PC-3 (cell line): ENCODE measurements at regions not wholly inside any gene's neighbourhood (a gene's known extent, or its start where the extent isn't known, plus 50 kb on each side); places are given as distances from the start of the nearest gene placed in this dataset.

Experiments
- CTCF ChIP-seq: fragments of 300-600 bp; sonication (generic); conservative IDR thresholded peaks from 2 replicates; pipeline ENCODE4 v1.5.1; 2017; ENCODE audit warnings: antibody characterized with exemption, low read depth, mild to moderate bottlenecking, low read length
- EZH2 ChIP-seq: fragments of 300-600 bp; sonication (generic); IDR thresholded peaks from one replicate; pipeline ENCODE4 v1.6.1; 2017; ENCODE audit warnings: antibody characterized with exemption, mild to moderate bottlenecking, low read length; ENCODE audit not compliant: unreplicated experiment

GRCh38 chr10:36692759-36693158 lies 432.6 kb upstream of the ANKRD30A start:
- no peak for TF ChIP-seq CTCF
- TF ChIP-seq EZH2: no peak
